Omental fat pad (tissue), 3 donors: ENCODE measurements at regions not wholly inside any gene's neighbourhood (a gene's known extent, or its start where the extent isn't known, plus 50 kb on each side); places are given as distances from the start of the nearest gene placed in this dataset.

Experiments used
- ATAC-seq: fragments of 150-250 bp; one replicate; pipeline ENCODE4 v1.9.1; 2016; ENCODE audit warnings: mild to moderate bottlenecking, moderate library complexity; ENCODE audit not compliant: low FRiP score
- DNase-seq: peaks from one replicate; pipeline ENCODE4 v3.0.0-alpha.2; 2019; ENCODE audit warnings: low spot score
- CTCF ChIP-seq, 3 donors: fragments of 450-650 bp; IDR thresholded peaks; one replicate each; pipeline ENCODE4 v1.5.1; 2016 to 2017; ENCODE audit warnings: antibody characterized with exemption in 3 of 3, mild to moderate bottlenecking in 3 of 3, moderate library complexity in 2 of 3

- DNase-seq (no peak), ATAC-seq (no peak)
- TF ChIP-seq CTCF (IDR thresholded peaks at IDR 0.05) = no peak
Measured at GRCh38 chr5:163659568-163659902, 154.1 kb downstream of the MAT2B start.

GRCh38 chr5:163660486-163660885, 155.1 kb downstream of the MAT2B start:
- DNase-seq (no peak), ATAC-seq (no peak)
- no peak for TF ChIP-seq CTCF (IDR thresholded peaks at IDR 0.05)

- TF ChIP-seq CTCF (IDR thresholded peaks at IDR 0.05) = no peak
- ATAC-seq (no peak), DNase-seq (no peak)
Measured at GRCh38 chr5:163661360-163661759, 155.9 kb downstream of the MAT2B start.

GRCh38 chr5:163670036-163670435, 164.6 kb downstream of the MAT2B start:
- ATAC-seq (no peak), DNase-seq (no peak)
- no peak for TF ChIP-seq CTCF (IDR thresholded peaks at IDR 0.05)

- ATAC-seq (no peak), DNase-seq (no peak)
- no peak for TF ChIP-seq CTCF (IDR thresholded peaks at IDR 0.05)
Measured at GRCh38 chr5:163677092-163677491, 171.7 kb downstream of the MAT2B start.

GRCh38 chr5:163682234-163682633, 176.8 kb downstream of the MAT2B start:
- TF ChIP-seq CTCF (IDR thresholded peaks at IDR 0.05) = no peak
- DNase-seq = no peak
- no peak for ATAC-seq

GRCh38 chr5:163687414-163687813, 182.0 kb downstream of the MAT2B start:
- no peak for TF ChIP-seq CTCF (IDR thresholded peaks at IDR 0.05)
- DNase-seq (no peak), ATAC-seq (no peak)
